ENCODE measurements at regions not wholly inside any gene's neighbourhood (a gene's known extent, or its start where the extent isn't known, plus 50 kb on each side); places are given as distances from the start of the nearest gene placed in this dataset.
"Not testable (repeated sequence)": the region's sequence is repeated elsewhere in the genome, so short reads cannot be mapped to it uniquely, and the experiment has no call there.

GRCh38 chr2:103383541-103383940 is 621.7 kb downstream of the TMEM182 start:
- no peak for DNase-seq (ENCODE audit: insufficient read length, low spot score)
- no peak for FAIRE-seq
- TF ChIP-seq TAF1 (IDR thresholded peaks at IDR 0.05; ENCODE audit: low read depth, low read length) (no peak), PAX5 (IDR thresholded peaks at IDR 0.05; ENCODE audit: insufficient read depth, low read length, severe bottlenecking) (no peak), SPI1 (IDR thresholded peaks at IDR 0.05; ENCODE audit: low read depth, low read length) (no peak), POU2F2 (IDR thresholded peaks at IDR 0.05; ENCODE audit: low read depth, low read length) (no peak), POLR2A (IDR thresholded peaks at IDR 0.05; ENCODE audit: low read depth, low read length) (no peak), POLR2AphosphoS5 (IDR thresholded peaks at IDR 0.05; ENCODE audit: low read depth, low read length) (no peak)

GRCh38 chr2:103386872-103387271 is 625.0 kb downstream of the TMEM182 start:
- FAIRE-seq, result no peak
- no peak for TF ChIP-seq SPI1 (IDR thresholded peaks at IDR 0.05; ENCODE audit: low read depth, low read length)
- TF ChIP-seq POU2F2 (IDR thresholded peaks at IDR 0.05; ENCODE audit: low read depth, low read length), result no peak
- TF ChIP-seq POLR2A (IDR thresholded peaks at IDR 0.05; ENCODE audit: low read depth, low read length), result no peak
- TF ChIP-seq TAF1 (IDR thresholded peaks at IDR 0.05; ENCODE audit: low read depth, low read length), result no peak
- TF ChIP-seq PAX5 (IDR thresholded peaks at IDR 0.05; ENCODE audit: insufficient read depth, low read length, severe bottlenecking), result no peak
- no peak for TF ChIP-seq POLR2AphosphoS5 (IDR thresholded peaks at IDR 0.05; ENCODE audit: low read depth, low read length)
- DNase-seq (ENCODE audit: insufficient read length, low spot score), result no peak

- no peak for TF ChIP-seq SPI1 (IDR thresholded peaks at IDR 0.05; ENCODE audit: low read depth, low read length)
- no peak for TF ChIP-seq TAF1 (IDR thresholded peaks at IDR 0.05; ENCODE audit: low read depth, low read length)
- TF ChIP-seq POU2F2 (IDR thresholded peaks at IDR 0.05; ENCODE audit: low read depth, low read length), result no peak
- TF ChIP-seq POLR2AphosphoS5 (IDR thresholded peaks at IDR 0.05; ENCODE audit: low read depth, low read length), result no peak
- no peak for TF ChIP-seq PAX5 (IDR thresholded peaks at IDR 0.05; ENCODE audit: insufficient read depth, low read length, severe bottlenecking)
- TF ChIP-seq POLR2A (IDR thresholded peaks at IDR 0.05; ENCODE audit: low read depth, low read length), result no peak
- no peak for FAIRE-seq
- no peak for DNase-seq (ENCODE audit: insufficient read length, low spot score)
These were observed 626.1 kb downstream of the TMEM182 start for GRCh38 chr2:103387888-103388287.

- FAIRE-seq, result no peak
- no peak for DNase-seq (ENCODE audit: insufficient read length, low spot score)
- no peak for TF ChIP-seq SPI1 (IDR thresholded peaks at IDR 0.05; ENCODE audit: low read depth, low read length)
- no peak for TF ChIP-seq PAX5 (IDR thresholded peaks at IDR 0.05; ENCODE audit: insufficient read depth, low read length, severe bottlenecking)
- TF ChIP-seq POLR2A (IDR thresholded peaks at IDR 0.05; ENCODE audit: low read depth, low read length), result no peak
- TF ChIP-seq POU2F2 (IDR thresholded peaks at IDR 0.05; ENCODE audit: low read depth, low read length), result no peak
- TF ChIP-seq TAF1 (IDR thresholded peaks at IDR 0.05; ENCODE audit: low read depth, low read length), result no peak
- no peak for TF ChIP-seq POLR2AphosphoS5 (IDR thresholded peaks at IDR 0.05; ENCODE audit: low read depth, low read length)
These were observed 634.3 kb downstream of the TMEM182 start for GRCh38 chr2:103396152-103396551.

- DNase-seq (ENCODE audit: insufficient read length, low spot score), result no peak
- no peak for FAIRE-seq
- TF ChIP-seq PAX5 (IDR thresholded peaks at IDR 0.05; ENCODE audit: insufficient read depth, low read length, severe bottlenecking), result no peak
These were observed 639.8 kb downstream of the TMEM182 start for GRCh38 chr2:103401621-103402020.

- FAIRE-seq (no peak), DNase-seq (ENCODE audit: insufficient read length, low spot score) (no peak)
- TF ChIP-seq POU2F2 (IDR thresholded peaks at IDR 0.05; ENCODE audit: low read depth, low read length) (no peak), TAF1 (IDR thresholded peaks at IDR 0.05; ENCODE audit: low read depth, low read length) (no peak), SPI1 (IDR thresholded peaks at IDR 0.05; ENCODE audit: low read depth, low read length) (no peak), POLR2AphosphoS5 (IDR thresholded peaks at IDR 0.05; ENCODE audit: low read depth, low read length) (no peak), PAX5 (IDR thresholded peaks at IDR 0.05; ENCODE audit: insufficient read depth, low read length, severe bottlenecking) (no peak), POLR2A (IDR thresholded peaks at IDR 0.05; ENCODE audit: low read depth, low read length) (no peak)
These were observed 640.5 kb downstream of the TMEM182 start for GRCh38 chr2:103402336-103402735.

- DNase-seq (ENCODE audit: insufficient read length, low spot score) (no peak), FAIRE-seq (no peak)
- TF ChIP-seq SPI1 (IDR thresholded peaks at IDR 0.05; ENCODE audit: low read depth, low read length) (no peak), TAF1 (IDR thresholded peaks at IDR 0.05; ENCODE audit: low read depth, low read length) (no peak), PAX5 (IDR thresholded peaks at IDR 0.05; ENCODE audit: insufficient read depth, low read length, severe bottlenecking) (no peak), POLR2AphosphoS5 (IDR thresholded peaks at IDR 0.05; ENCODE audit: low read depth, low read length) (no peak)
These were observed 641.1 kb downstream of the TMEM182 start for GRCh38 chr2:103402944-103403343.

GRCh38 chr2:103403388-103403787 is 641.6 kb downstream of the TMEM182 start:
- not testable (repeated sequence) for FAIRE-seq; DNase-seq (ENCODE audit: insufficient read length, low spot score)

GRCh38 chr2:103410221-103410620 is 648.4 kb downstream of the TMEM182 start:
- no peak for TF ChIP-seq POU2F2 (IDR thresholded peaks at IDR 0.05; ENCODE audit: low read depth, low read length)
- TF ChIP-seq TAF1 (IDR thresholded peaks at IDR 0.05; ENCODE audit: low read depth, low read length), result no peak
- no peak for TF ChIP-seq SPI1 (IDR thresholded peaks at IDR 0.05; ENCODE audit: low read depth, low read length)
- TF ChIP-seq POLR2AphosphoS5 (IDR thresholded peaks at IDR 0.05; ENCODE audit: low read depth, low read length), result no peak
- no peak for TF ChIP-seq POLR2A (IDR thresholded peaks at IDR 0.05; ENCODE audit: low read depth, low read length)
- TF ChIP-seq PAX5 (IDR thresholded peaks at IDR 0.05; ENCODE audit: insufficient read depth, low read length, severe bottlenecking), result no peak
- no peak for FAIRE-seq
- DNase-seq (ENCODE audit: insufficient read length, low spot score), result no peak

- TF ChIP-seq TAF1 (IDR thresholded peaks at IDR 0.05; ENCODE audit: low read depth, low read length), result no peak
- TF ChIP-seq POLR2A (IDR thresholded peaks at IDR 0.05; ENCODE audit: low read depth, low read length), result no peak
- TF ChIP-seq SPI1 (IDR thresholded peaks at IDR 0.05; ENCODE audit: low read depth, low read length), result no peak
- no peak for TF ChIP-seq PAX5 (IDR thresholded peaks at IDR 0.05; ENCODE audit: insufficient read depth, low read length, severe bottlenecking)
- no peak for TF ChIP-seq POU2F2 (IDR thresholded peaks at IDR 0.05; ENCODE audit: low read depth, low read length)
- TF ChIP-seq POLR2AphosphoS5 (IDR thresholded peaks at IDR 0.05; ENCODE audit: low read depth, low read length), result no peak
- DNase-seq (ENCODE audit: insufficient read length, low spot score) (no peak), FAIRE-seq (no peak)
These were observed 657.7 kb downstream of the TMEM182 start for GRCh38 chr2:103419506-103419905.

- no peak for DNase-seq (ENCODE audit: insufficient read length, low spot score)
- FAIRE-seq, result no peak
- TF ChIP-seq POU2F2 (IDR thresholded peaks at IDR 0.05; ENCODE audit: low read depth, low read length) (no peak), POLR2AphosphoS5 (IDR thresholded peaks at IDR 0.05; ENCODE audit: low read depth, low read length) (no peak), TAF1 (IDR thresholded peaks at IDR 0.05; ENCODE audit: low read depth, low read length) (no peak), PAX5 (IDR thresholded peaks at IDR 0.05; ENCODE audit: insufficient read depth, low read length, severe bottlenecking) (no peak), SPI1 (IDR thresholded peaks at IDR 0.05; ENCODE audit: low read depth, low read length) (no peak), POLR2A (IDR thresholded peaks at IDR 0.05; ENCODE audit: low read depth, low read length) (no peak)
These were observed 661.3 kb downstream of the TMEM182 start for GRCh38 chr2:103423100-103423499.

Data from GM12891 (cell line).